HG02885 (cell line): ENCODE measurements at regions not wholly inside any gene's neighbourhood (a gene's known extent, or its start where the extent isn't known, plus 50 kb on each side); places are given as distances from the start of the nearest gene placed in this dataset.

Experiments
- ATAC-seq: cut with Tn5 transposase; IDR thresholded peaks from one replicate; pipeline ENCODE4 v1.9.1; 2021; ENCODE audit warnings: mild to moderate bottlenecking; ENCODE audit not compliant: unreplicated experiment, poor library complexity

- ATAC-seq, result no peak
These were observed 125.7 kb upstream of the RIPOR2 start for GRCh38 chr6:25061289-25061936.

- no peak for ATAC-seq
These were observed 126.5 kb upstream of the RIPOR2 start for GRCh38 chr6:25062070-25062811.

GRCh38 chr6:25064006-25064405, 128.2 kb upstream of the RIPOR2 start:
- ATAC-seq, result no peak

GRCh38 chr6:25065666-25066065, 129.9 kb upstream of the RIPOR2 start:
- ATAC-seq, result no peak

GRCh38 chr6:25066593-25066992, 130.8 kb upstream of the RIPOR2 start:
- no peak for ATAC-seq

- no peak for ATAC-seq
These were observed 133.1 kb upstream of the RIPOR2 start for GRCh38 chr6:25068866-25069265.

GRCh38 chr6:25070547-25071366, 135.0 kb upstream of the RIPOR2 start:
- peak; percentile 89 for ATAC-seq

GRCh38 chr6:25078141-25078540, 142.4 kb upstream of the RIPOR2 start:
- ATAC-seq, result no peak

GRCh38 chr6:25083784-25084507, 148.2 kb upstream of the RIPOR2 start:
- ATAC-seq, result no peak

GRCh38 chr6:25084508-25084833, 148.7 kb upstream of the RIPOR2 start:
- no peak for ATAC-seq

- ATAC-seq, result peak; percentile 57
These were observed 150.0 kb upstream of the RIPOR2 start for GRCh38 chr6:25085756-25086155.

GRCh38 chr6:25086500-25087091, 150.8 kb upstream of the RIPOR2 start:
- ATAC-seq, result no peak

- ATAC-seq, result no peak
These were observed 152.8 kb upstream of the RIPOR2 start for GRCh38 chr6:25088513-25088912.

- ATAC-seq, result no peak
These were observed 153.7 kb upstream of the RIPOR2 start for GRCh38 chr6:25089442-25089841.

- no peak for ATAC-seq
These were observed 159.0 kb upstream of the RIPOR2 start for GRCh38 chr6:25094726-25095125.

GRCh38 chr6:25100288-25100687, 164.5 kb upstream of the RIPOR2 start:
- ATAC-seq, result no peak

GRCh38 chr6:25103603-25104002, 167.8 kb upstream of the RIPOR2 start:
- ATAC-seq, result no peak

GRCh38 chr6:25105070-25105925, 169.5 kb upstream of the RIPOR2 start:
- no peak for ATAC-seq

GRCh38 chr6:25107218-25107617, 171.5 kb upstream of the RIPOR2 start:
- ATAC-seq, result peak; percentile 70
